ENCODE measurements at regions not wholly inside any gene's neighbourhood (a gene's known extent, or its start where the extent isn't known, plus 50 kb on each side); places are given as distances from the start of the nearest gene placed in this dataset.
A peak's percentile ranks its signal among the peaks of the same experiment; 100 is the strongest.

DNA sequence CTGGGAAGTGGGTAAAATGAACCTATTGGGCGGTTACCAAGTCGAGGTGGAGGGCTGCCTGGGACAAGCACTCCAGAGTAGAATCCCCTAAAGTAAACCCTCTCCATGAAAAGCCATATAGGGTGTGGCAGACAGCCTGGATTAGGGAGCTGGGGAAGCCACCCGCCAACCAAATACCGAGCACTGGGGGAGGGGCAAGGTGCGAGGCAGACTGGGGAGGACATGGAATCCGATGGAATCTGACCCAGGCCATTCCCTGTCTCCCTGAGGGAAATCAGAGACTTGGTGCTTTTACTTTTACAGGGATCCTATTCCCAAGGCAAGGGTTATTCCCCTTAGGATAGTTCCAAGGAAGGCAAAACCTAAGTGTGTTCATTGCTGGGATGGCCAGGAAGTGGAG is 130.9 kb upstream of the HSD17B12 start:
- no peak for DNase-seq (ENCODE audit: extremely low spot score in 2 of 2)
- Histone ChIP-seq H3K9me3 (no peaks in the 10 kb centered on the region), H3K4me3 (no peak overlapping the region), H3K27ac (no peak overlapping the region), H3K27me3 (no peaks in the 10 kb centered on the region), H3K36me3 (no peaks in the 10 kb centered on the region), H3K4me1 (peaks cover 13% of the 10 kb centered on the region)
- intact Hi-C loops (cut with DNase I), result no loop called here
- TF ChIP-seq POLR2AphosphoS5 (IDR thresholded peaks at IDR 0.05; ENCODE audit: insufficient read depth in 1 of 2, low read depth in 1 of 2) (no peak), POLR2A (IDR thresholded peaks at IDR 0.05) (no peak), CTCF (IDR thresholded peaks at IDR 0.05) (no peak)

GRCh38 chr11:43550714-43551113 is 129.8 kb upstream of the HSD17B12 start:
- Histone ChIP-seq H3K9me3 (no peaks in the 10 kb centered on the region), H3K27ac (no peak overlapping the region), H3K27me3 (no peaks in the 10 kb centered on the region), H3K36me3 (no peaks in the 10 kb centered on the region), H3K4me1 (peaks cover 13% of the 10 kb centered on the region), H3K4me3 (no peak overlapping the region)
- intact Hi-C loops (cut with DNase I), result no loop called here
- DNase-seq (ENCODE audit: extremely low spot score in 2 of 2), result no peak
- TF ChIP-seq POLR2A (IDR thresholded peaks at IDR 0.05) (no peak), POLR2AphosphoS5 (IDR thresholded peaks at IDR 0.05; ENCODE audit: insufficient read depth in 1 of 2, low read depth in 1 of 2) (no peak), CTCF (IDR thresholded peaks at IDR 0.05) (no peak)

DNA sequence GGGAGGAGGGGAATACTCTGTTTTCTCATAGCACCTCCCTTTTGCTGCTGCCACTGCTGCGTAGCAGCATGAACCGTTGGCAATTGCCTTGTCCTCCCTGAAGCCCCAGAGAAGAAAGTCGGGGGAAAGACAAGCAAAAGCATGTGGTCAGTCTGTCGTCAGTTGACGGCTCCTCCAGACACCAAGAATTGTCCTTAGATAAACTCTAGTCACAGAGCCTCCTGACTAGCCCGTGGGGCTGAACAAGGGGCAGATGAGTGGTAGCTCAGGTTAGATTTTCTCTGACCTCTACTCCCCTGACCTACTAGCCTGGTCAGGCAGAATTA is 126.4 kb upstream of the HSD17B12 start:
- no peak for DNase-seq (ENCODE audit: extremely low spot score in 2 of 2)
- TF ChIP-seq POLR2AphosphoS5 (IDR thresholded peaks at IDR 0.05; ENCODE audit: insufficient read depth in 1 of 2, low read depth in 1 of 2), result no peak
- TF ChIP-seq CTCF (IDR thresholded peaks at IDR 0.05), result no peak
- TF ChIP-seq POLR2A (IDR thresholded peaks at IDR 0.05), result no peak
- Histone ChIP-seq H3K4me3 (no peak overlapping the region), H3K27me3 (no peaks in the 10 kb centered on the region), H3K4me1 (no peaks in the 10 kb centered on the region), H3K27ac (no peak overlapping the region), H3K9me3 (no peaks in the 10 kb centered on the region), H3K36me3 (no peaks in the 10 kb centered on the region)
- intact Hi-C loops (cut with DNase I), result no loop called here

- Histone ChIP-seq H3K9me3 (no peaks in the 10 kb centered on the region), H3K27me3 (no peaks in the 10 kb centered on the region), H3K4me3 (no peak overlapping the region), H3K4me1 (no peaks in the 10 kb centered on the region), H3K36me3 (no peaks in the 10 kb centered on the region), H3K27ac (peak overlapping the region; percentile 33)
- DNase-seq (ENCODE audit: extremely low spot score in 2 of 2), result no peak
- TF ChIP-seq POLR2AphosphoS5 (IDR thresholded peaks at IDR 0.05; ENCODE audit: insufficient read depth in 1 of 2, low read depth in 1 of 2) (no peak), POLR2A (IDR thresholded peaks at IDR 0.05) (no peak), CTCF (IDR thresholded peaks at IDR 0.05) (no peak)
- intact Hi-C loops (cut with DNase I), result no loop called here
Observed at GRCh38 chr11:43555186-43555585, 125.4 kb upstream of the HSD17B12 start.

- Histone ChIP-seq H3K4me3 (no peak overlapping the region), H3K36me3 (no peaks in the 10 kb centered on the region), H3K27ac (peak overlapping the region; percentile 33), H3K4me1 (no peaks in the 10 kb centered on the region), H3K27me3 (no peaks in the 10 kb centered on the region), H3K9me3 (no peaks in the 10 kb centered on the region)
- intact Hi-C loops (cut with DNase I), result no loop called here
- peak in 1 of 2 donors; percentile 61 for TF ChIP-seq POLR2AphosphoS5 (IDR thresholded peaks at IDR 0.05; ENCODE audit: insufficient read depth in 1 of 2, low read depth in 1 of 2)
- TF ChIP-seq CTCF (IDR thresholded peaks at IDR 0.05), result no peak
- no peak for DNase-seq (ENCODE audit: extremely low spot score in 2 of 2)
Observed at GRCh38 chr11:43555816-43556611, 124.5 kb upstream of the HSD17B12 start.

Measured in vagina (tissue), 2 donors.